Keratinocyte (primary cell): ENCODE measurements at regions not wholly inside any gene's neighbourhood (a gene's known extent, or its start where the extent isn't known, plus 50 kb on each side); places are given as distances from the start of the nearest gene placed in this dataset.

ENCODE experiments used
- DNase-seq: peaks from one replicate; pipeline ENCODE4 v3.0.0-alpha.2; 2011; ENCODE audit warnings: low read depth, missing footprints, low spot score
- FAIRE-seq: peaks from 2 replicates; lab custom pipeline; 2011; peaks lifted over from hg19 to GRCh38; lab: Jason Lieb, UNC
- H2AFZ ChIP-seq: 2 replicates; pipeline ENCODE4 v1.6.0; 2012; ENCODE audit warnings: low read length, control low read depth, inconsistent platforms; ENCODE audit not compliant: control insufficient read depth
- H3K27ac ChIP-seq: 2 replicates; pipeline ENCODE4 v1.5.1; 2011; ENCODE audit warnings: low read length; ENCODE audit not compliant: control insufficient read depth, insufficient read depth
- H3K27me3 ChIP-seq: 3 replicates; pipeline ENCODE4 v1.6.0; 2011; ENCODE audit warnings: low read length; ENCODE audit not compliant: control insufficient read depth, insufficient read depth; ENCODE audit errors: extremely low read depth
- H3K36me3 ChIP-seq, 2 experiments: 2 replicates in 1 of 2; 3 replicates in 1 of 2; pipeline ENCODE4 v1.5.1; 2011; ENCODE audit warnings: low read length in 2 of 2, mild to moderate bottlenecking in 1 of 2; ENCODE audit not compliant: control insufficient read depth in 2 of 2, insufficient read depth in 2 of 2; ENCODE audit errors: extremely low read depth in 1 of 2
- H3K4me1 ChIP-seq: 3 replicates; pipeline ENCODE4 v1.5.1; 2011; ENCODE audit warnings: low read length; ENCODE audit not compliant: control insufficient read depth, insufficient read depth; ENCODE audit errors: extremely low read depth
- H3K4me2 ChIP-seq: 3 replicates; pipeline ENCODE4 v1.6.0; 2011; ENCODE audit warnings: low read depth, low read length; ENCODE audit not compliant: control insufficient read depth, insufficient read depth; ENCODE audit errors: extremely low read depth
- H3K4me3 ChIP-seq, 3 experiments: fragments of 200-600 bp in 1 of 3; sonication (generic) in 1 of 3; 2 replicates in 2 of 3; 3 replicates in 1 of 3; pipeline ENCODE4 v1.5.1; 2011 to 2016; ENCODE audit warnings: low read length in 3 of 3, mild to moderate bottlenecking in 3 of 3, control low read depth in 2 of 3, inconsistent platforms in 1 of 3, low read depth in 1 of 3, mixed read lengths in 1 of 3, mixed run types in 1 of 3, moderate library complexity in 1 of 3; ENCODE audit not compliant: control insufficient read depth in 2 of 3, insufficient read depth in 2 of 3; ENCODE audit errors: extremely low read depth in 1 of 3
- H3K79me2 ChIP-seq: 2 replicates; pipeline ENCODE4 v1.6.0; 2012; ENCODE audit warnings: low read length; ENCODE audit not compliant: control insufficient read depth, insufficient read depth
- H3K9ac ChIP-seq: 3 replicates; pipeline ENCODE4 v1.6.0; 2011; ENCODE audit warnings: low read length; ENCODE audit not compliant: control insufficient read depth, insufficient read depth; ENCODE audit errors: extremely low read depth
- H3K9me1 ChIP-seq: 3 replicates; pipeline ENCODE4 v1.6.0; 2011; ENCODE audit warnings: low read length; ENCODE audit not compliant: control insufficient read depth, insufficient read depth; ENCODE audit errors: extremely low read depth
- H3K9me3 ChIP-seq: 2 replicates; pipeline ENCODE4 v1.5.1; 2012; ENCODE audit warnings: low read depth, low read length; ENCODE audit not compliant: control insufficient read depth
- H4K20me1 ChIP-seq: 3 replicates; pipeline ENCODE4 v1.6.0; 2011; ENCODE audit warnings: low read length; ENCODE audit not compliant: control insufficient read depth, insufficient read depth; ENCODE audit errors: extremely low read depth
- CTCF ChIP-seq, 3 experiments: IDR thresholded peaks in 1 of 3; conservative IDR thresholded peaks in 1 of 3; optimal IDR thresholded peaks in 1 of 3; 2 replicates in 2 of 3; 3 replicates in 1 of 3; pipeline versions ENCODE3 to v1.5.1; 2011; ENCODE audit warnings: low read length in 3 of 3, mild to moderate bottlenecking in 3 of 3, moderate library complexity in 2 of 3, control low read depth in 1 of 3, inconsistent platforms in 1 of 3; ENCODE audit not compliant: insufficient read depth in 2 of 3; ENCODE audit errors: extremely low read depth in 1 of 3
- EZH2 ChIP-seq: IDR thresholded peaks from one replicate; pipeline ENCODE4 v1.6.1; 2012; ENCODE audit warnings: inconsistent platforms, mild to moderate bottlenecking, low read length, moderate library complexity
- dilution Hi-C: fragments of 300-500 bp; cut with MboI; formaldehyde crosslinking; loops from one replicate; pipeline ENCODE4 v1.7.0; 2020; ENCODE audit warnings: low sequenced_read_pairs; ENCODE audit not compliant: extremely low pct_ligation_motif_present

- Histone ChIP-seq H3K9me3 (no peaks in the 10 kb centered on the region), H3K27ac (no peak overlapping the region), H3K4me2 (no peak overlapping the region), H3K36me3 (no peaks in the 10 kb centered on the region), H3K4me1 (no peaks in the 10 kb centered on the region), H3K9me1 (no peaks in the 10 kb centered on the region), H3K79me2 (no peaks in the 10 kb centered on the region), H2AFZ (no peak overlapping the region), H3K27me3 (no peaks in the 10 kb centered on the region), H3K4me3 (no peak overlapping the region), H3K9ac (no peak overlapping the region), H4K20me1 (no peaks in the 10 kb centered on the region)
- TF ChIP-seq EZH2 (no peak), CTCF (optimal IDR thresholded peaks at IDR 0.05 in 1 of 3, IDR thresholded peaks at IDR 0.05 in 1 of 3, conservative IDR thresholded peaks at IDR 0.05 in 1 of 3; ENCODE audit: extremely low read depth in 1 of 3, insufficient read depth in 2 of 3, low read length in 3 of 3) (no peak)
- no peak for DNase-seq
- dilution Hi-C loops: no loop called here
- no peak for FAIRE-seq
These were observed 195.6 kb downstream of the DEPDC1B start for GRCh38 chr5:60504342-60504741.

- Histone ChIP-seq H2AFZ (no peak overlapping the region), H3K27me3 (no peaks in the 10 kb centered on the region), H3K9me1 (no peaks in the 10 kb centered on the region), H3K36me3 (no peaks in the 10 kb centered on the region), H3K4me2 (no peak overlapping the region), H3K9me3 (no peaks in the 10 kb centered on the region), H3K79me2 (no peaks in the 10 kb centered on the region), H4K20me1 (no peaks in the 10 kb centered on the region), H3K27ac (no peak overlapping the region), H3K4me3 (no peak overlapping the region), H3K9ac (no peak overlapping the region), H3K4me1 (no peaks in the 10 kb centered on the region)
- FAIRE-seq: no peak
- no peak for TF ChIP-seq CTCF (optimal IDR thresholded peaks at IDR 0.05 in 1 of 3, IDR thresholded peaks at IDR 0.05 in 1 of 3, conservative IDR thresholded peaks at IDR 0.05 in 1 of 3; ENCODE audit: extremely low read depth in 1 of 3, insufficient read depth in 2 of 3, low read length in 3 of 3)
- TF ChIP-seq EZH2: no peak
- dilution Hi-C loops: no loop called here
- no peak for DNase-seq
These were observed 196.2 kb downstream of the DEPDC1B start for GRCh38 chr5:60503771-60504170.
